HG03064 (cell line): ENCODE measurements at regions not wholly inside any gene's neighbourhood (a gene's known extent, or its start where the extent isn't known, plus 50 kb on each side); places are given as distances from the start of the nearest gene placed in this dataset.

Source experiments
- ATAC-seq: cut with Tn5 transposase; IDR thresholded peaks from one replicate; pipeline ENCODE4 v1.9.1; 2021; ENCODE audit warnings: low read depth; ENCODE audit not compliant: unreplicated experiment

DNA sequence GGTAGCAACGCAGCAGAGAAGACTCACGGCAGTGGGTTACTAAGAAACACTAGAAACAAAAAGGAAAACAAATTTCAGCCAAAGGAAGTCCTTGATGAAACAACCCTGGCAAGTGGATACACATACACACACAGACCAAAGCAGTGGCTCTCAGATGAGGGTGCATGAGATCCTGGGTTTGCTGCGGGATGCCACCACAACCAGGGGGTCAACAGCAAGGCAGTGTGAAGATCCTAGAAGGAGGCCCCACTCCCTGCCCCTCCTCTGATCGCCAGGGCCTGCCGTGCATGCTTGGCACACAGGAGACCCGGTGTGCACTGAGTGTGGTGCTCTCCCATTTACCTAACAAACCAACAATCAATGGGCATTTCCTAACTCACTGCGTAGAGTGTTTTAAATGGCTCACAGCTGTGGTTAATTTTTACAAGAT is 252.3 kb upstream of the KLF14 start:
- no peak for ATAC-seq

GRCh38 chr7:130987092-130987491 is 253.1 kb upstream of the KLF14 start:
- no peak for ATAC-seq

DNA sequence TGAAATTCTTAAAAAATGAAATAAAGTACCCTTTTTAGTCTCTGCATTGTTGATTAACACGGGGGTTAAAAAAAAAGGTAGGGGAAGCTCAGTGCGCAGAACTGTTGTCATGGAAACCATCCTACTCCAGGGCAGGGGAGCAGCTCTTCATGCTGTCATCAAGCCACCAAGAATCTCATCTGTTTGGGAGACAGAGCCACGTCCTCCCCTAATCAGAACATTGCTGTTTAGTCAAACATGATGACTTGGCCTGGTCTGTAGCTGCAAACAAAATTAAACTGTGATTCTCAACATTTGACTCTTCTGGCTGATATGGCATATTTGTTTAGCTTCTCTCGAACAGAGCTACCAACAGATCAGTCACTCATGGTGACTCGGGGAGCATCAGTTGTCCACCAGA is 254.4 kb upstream of the KLF14 start:
- ATAC-seq, result no peak

DNA sequence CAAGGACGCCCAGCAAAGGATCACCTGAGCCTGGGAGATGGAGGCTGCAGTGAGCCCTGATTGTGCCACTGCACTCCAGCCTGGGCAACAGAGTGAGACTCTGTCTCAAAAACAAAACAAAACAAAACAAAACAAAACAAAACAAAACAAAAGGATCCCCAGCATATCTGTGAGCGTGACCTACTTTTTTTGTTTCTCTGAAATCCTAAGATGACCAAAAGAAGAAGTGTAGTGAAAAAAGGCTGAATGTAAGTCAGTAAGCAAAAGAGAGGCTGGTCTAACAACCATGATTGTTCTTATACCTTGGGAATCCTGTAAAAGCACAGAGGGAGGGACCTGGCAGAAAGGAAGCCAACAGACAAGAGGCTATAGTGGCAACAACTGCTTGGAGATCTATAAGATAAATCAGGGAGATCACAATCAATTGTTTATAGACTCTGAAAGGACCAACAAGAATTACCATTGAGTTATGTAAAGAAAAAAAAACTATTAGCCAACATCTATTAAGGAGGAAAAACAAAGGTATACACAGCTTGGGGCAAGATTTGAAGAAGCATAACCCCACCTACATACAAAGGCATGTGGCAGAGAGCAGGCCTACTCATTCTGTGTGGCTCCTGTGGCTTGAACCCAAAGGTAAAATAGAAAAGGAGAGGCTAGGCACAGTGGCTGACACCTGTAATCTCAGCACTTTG is 255.2 kb upstream of the KLF14 start:
- no peak for ATAC-seq

DNA sequence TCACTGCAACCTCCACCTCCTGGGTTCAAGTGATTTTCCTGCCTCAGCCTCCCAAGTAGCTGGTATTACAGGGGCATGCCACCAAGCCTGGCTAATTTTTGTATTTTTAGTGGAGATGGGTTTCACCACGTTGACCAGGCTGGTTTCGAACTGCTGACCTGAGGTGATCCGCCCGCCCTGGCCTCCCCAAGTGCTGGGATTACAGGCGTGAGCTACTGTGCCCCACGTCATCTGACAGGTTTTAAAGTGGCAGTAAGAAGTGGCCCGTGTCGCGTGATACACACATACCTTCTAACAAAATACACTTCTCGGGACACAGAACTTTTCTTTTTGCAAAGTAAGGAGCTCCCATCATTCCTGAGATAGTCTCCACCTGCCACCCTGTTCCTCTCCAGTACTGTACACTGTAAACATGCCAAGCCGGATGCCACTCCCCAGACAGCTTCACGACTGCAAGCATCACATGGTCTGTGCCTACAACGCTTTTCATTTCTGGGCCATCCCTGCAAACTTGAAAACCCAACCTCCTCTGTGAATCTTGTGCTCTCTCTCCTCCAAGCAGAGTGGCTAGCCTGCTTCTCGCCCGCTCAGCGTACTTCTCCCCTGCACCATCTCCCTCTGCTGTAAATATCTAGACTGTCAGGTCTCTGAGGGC is 256.3 kb upstream of the KLF14 start:
- no peak for ATAC-seq

DNA sequence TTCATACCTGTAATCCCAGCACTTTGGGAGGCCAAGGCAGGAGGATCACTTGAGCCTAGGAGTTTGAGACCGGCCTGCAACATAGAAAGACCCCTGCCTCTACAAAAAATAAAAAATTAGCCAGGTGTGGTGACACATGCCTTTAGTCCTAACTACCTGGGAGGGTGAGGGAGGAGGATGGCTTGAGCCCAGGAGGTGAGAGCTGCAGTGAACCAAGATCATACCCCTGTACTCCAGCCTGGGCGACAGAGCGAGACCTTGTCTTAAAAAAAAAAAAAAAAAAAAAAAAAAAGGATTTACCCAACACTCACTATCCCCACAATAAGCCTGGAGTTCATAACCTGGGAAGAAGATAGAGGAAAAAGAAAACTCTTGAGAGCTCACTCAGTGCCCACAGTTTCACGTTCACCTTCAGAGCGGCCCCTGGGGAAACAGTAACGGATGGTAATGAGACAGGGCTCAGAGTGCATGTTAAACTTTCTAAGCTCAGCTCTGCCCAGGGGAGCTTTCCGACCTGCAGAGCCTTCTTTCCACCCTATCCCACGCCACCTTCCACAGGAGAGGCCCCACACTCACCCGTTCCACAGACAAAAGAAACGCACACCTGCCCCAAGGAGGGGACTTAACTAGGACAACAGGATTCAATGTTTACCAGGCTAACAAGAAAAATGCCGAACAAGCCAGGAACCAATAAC is 259.8 kb upstream of the KLF14 start:
- no peak for ATAC-seq

GRCh38 chr7:130994378-130995115 is 260.5 kb upstream of the KLF14 start:
- ATAC-seq, result no peak

- ATAC-seq, result no peak
These were observed 261.5 kb upstream of the KLF14 start for GRCh38 chr7:130995252-130996081.

GRCh38 chr7:130996205-130996832 is 262.3 kb upstream of the KLF14 start:
- ATAC-seq, result no peak

- no peak for ATAC-seq
These were observed 262.8 kb upstream of the KLF14 start for GRCh38 chr7:130996833-130997231.

- no peak for ATAC-seq
These were observed 265.1 kb upstream of the KLF14 start for GRCh38 chr7:130998993-130999602.

- no peak for ATAC-seq
These were observed 265.9 kb upstream of the KLF14 start for GRCh38 chr7:130999926-131000325.

DNA sequence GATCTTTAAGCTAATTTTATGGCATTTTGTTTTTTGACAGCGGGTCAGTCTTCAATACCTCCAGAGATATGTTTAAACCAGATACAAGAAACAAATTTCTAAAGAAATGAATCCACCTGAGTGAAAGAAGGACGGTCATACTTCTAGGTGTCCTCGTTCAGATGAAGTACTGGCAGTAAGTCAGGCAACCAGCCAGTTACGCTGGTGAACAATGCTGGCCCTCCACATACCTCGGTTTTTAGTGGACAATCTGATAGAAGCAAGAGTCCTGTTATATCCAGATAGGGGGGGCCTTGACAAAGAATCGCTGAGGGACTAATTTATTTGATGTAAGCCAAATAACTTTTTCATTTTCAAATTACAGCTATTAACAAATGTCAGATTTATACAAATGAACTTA is 266.4 kb upstream of the KLF14 start:
- ATAC-seq, result no peak

GRCh38 chr7:131000873-131001272 is 266.9 kb upstream of the KLF14 start:
- no peak for ATAC-seq

DNA sequence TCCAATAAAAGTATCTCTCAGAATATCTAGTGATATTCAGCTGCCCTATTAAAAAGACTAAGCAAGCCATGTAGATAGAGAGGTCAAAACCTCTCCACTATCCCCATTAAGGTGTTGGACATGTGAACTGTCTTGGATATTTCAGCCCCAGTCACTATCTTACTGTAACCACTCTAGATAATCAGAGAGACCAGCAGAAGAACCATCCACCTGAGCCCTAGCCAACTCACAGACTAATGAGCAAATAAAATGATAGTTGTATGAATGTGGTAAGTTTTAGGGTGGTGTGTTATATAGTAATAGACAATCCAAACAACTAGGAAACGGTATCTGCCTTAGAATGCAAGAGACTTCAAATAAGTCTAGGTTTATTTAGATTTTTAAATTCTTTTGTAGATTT is 268.6 kb upstream of the KLF14 start:
- no peak for ATAC-seq

DNA sequence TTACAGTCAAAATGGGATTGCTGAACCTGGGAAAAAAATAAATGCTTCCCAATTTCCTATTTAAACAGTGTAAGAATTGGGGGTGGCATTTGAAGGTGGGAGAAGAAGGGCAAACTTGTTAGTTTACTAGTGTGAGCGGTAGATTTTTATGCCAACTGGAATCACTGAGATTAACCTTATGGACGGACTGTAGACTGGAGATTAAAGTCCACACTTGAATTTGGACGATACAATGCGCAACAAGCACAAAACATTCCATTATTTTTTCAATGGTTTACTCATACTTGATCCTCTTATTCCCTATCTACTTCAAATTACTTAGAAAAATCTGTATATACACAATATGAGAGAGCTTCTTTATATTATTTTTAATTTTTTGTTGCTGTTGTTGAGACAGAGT is 269.6 kb upstream of the KLF14 start:
- ATAC-seq, result no peak

DNA sequence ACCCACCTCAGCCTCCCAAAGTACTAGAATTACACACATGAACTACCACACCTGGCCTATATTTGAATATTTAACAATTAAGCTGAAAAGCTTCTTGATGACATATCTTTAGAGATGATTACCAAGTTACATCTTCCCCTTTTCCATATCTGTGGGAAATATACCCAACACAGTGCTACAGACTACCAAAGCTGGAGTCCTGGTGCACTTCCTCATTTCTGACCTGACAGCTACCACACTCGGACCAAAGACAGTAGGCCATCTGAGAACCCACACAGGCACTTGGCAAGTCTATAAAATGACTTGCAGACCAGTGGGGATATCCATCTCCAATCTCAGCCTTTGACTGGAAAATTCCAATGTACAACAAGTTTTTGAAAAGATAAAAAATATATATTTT is 270.4 kb upstream of the KLF14 start:
- ATAC-seq, result no peak

GRCh38 chr7:131007439-131008330 is 273.7 kb upstream of the KLF14 start:
- ATAC-seq, result no peak
